SK-MEL-5 (cell line): ENCODE measurements at regions not wholly inside any gene's neighbourhood (a gene's known extent, or its start where the extent isn't known, plus 50 kb on each side); places are given as distances from the start of the nearest gene placed in this dataset.
"Not testable (repeated sequence)": the region's sequence is repeated elsewhere in the genome, so short reads cannot be mapped to it uniquely, and the experiment has no call there.

Experiments used
- DNase-seq: peaks from one replicate; pipeline ENCODE4 v3.0.0-alpha.2; 2016; ENCODE audit warnings: low read depth, low spot score
- in situ Hi-C: cut with HindIII; loops from 2 replicates; pipeline ENCODE4 v1.10.0; 2016; ENCODE audit warnings: low sequenced_read_pairs, high pct_unique_total_duplicates, low pct_unique_long_range_greater_than_20kb

DNA sequence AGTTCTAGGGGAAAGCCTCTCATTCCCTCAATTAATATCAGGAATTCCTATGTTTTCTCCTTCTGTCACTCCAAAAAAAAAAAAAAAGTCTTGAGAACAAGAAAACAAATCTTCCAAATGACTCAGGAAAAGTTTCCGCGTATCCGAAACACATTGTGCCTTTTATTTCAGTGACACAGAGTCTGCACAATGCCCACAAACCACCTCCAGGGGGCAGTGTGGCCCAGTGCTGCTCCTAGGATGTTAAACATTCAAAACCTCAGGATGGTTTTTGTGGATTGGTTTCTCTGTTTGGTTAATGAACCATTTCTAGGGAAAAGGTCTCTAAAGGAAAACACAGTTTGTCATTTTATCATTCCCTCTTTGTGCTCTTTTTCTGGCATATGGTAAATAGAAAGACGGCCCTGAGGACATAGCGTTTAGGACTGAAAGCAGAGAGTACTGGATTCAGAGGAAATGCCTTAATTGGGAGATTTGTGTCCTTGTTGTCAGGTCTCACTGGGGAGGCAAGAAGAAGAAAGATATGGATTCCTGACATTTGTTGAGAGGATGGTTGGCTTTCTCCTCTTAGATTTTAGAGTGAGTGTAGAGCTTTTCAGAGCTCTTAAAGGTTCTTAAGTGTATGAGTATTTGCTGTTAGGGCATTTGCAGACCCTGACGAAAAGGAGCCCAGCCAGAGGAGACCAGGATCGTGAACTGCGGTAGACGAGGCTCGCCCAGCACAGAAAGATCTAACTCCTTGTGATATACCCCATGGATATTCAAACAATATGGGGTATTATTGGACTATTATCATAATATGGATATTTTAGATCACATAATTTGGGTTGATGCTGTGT is 65.7 kb upstream of the MAP9 start:
- in situ Hi-C loops, result no loop called here
- peak; percentile 67 for DNase-seq

DNA sequence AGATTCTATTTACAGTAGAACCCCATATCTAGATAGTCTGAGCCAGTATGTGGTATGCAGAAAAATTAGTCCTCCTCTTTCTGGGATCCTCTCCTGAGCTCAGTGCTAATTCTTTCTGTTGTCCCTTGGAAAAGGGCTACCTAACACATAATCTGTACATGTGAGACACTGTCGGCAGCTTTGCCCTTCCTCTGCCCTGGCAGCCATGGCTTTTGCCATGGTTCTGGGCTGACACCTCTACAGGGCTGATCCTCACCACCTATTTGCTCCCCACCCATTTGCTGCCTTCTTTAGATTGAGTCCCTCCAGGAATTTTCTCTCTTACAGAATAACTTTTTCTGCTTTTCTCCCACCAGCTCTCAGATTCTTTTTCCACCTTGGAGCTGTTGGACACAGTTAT is 64.7 kb upstream of the MAP9 start:
- in situ Hi-C loops, result no loop called here
- no peak for DNase-seq

DNA sequence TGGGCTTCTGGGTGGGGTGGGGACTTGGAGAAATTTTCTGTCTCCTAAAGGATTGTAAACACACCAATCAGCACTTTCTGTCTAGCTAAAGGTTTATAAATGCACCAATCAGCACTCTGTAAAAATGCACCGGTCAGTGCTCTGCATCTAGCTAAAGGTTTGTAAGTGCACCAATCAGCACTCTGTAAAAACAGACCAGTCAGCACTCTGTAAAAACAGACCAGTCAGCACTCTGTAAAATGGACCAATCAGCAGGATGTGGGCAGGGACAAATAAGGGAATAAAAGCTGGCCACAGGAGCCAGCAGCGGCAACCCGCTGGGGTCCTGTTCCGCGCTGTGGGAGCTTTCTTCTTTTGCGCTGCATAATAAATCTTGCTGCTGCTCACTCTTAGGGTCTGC is 63.0 kb upstream of the MAP9 start:
- in situ Hi-C loops, DNase-seq: not testable (repeated sequence)

DNA sequence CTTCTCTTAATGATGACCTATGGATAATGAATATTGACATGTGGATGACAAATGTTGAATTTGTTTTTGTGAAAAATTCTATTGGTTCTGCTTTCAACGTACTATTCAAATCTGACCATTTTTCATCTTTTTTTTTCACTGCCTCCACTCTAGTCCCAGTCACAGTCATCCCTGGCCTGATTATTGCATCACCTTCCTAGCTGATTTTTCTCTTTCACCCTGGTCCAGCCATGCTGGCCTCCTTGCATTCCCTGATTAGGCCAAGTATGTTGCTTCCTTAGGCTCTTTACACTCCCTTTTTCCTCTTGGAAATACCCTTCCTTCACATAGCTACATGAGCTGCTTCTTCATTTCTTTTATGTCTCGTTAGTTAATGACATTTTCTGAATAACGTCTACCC is 58.1 kb upstream of the MAP9 start:
- DNase-seq, result no peak
- in situ Hi-C loops, result no loop called here

DNA sequence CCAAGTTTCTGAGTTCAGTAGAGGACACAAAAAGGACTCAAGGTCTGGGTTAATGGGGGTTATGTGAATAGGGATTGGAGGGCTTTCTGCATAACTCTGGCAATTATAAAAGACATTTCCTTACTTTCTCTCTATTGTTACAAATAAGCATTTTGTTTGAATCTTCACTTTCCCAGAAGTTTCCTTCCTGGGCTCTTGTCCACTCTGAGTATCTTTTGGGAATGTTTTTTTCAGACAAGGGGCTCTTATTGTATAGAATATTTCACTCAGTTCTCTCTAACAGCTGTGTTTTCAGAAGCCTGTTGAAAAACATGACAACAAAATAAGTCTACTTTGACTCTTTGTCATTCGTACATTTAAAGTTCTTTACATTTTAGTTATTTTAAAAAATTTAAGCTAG is 57.6 kb upstream of the MAP9 start:
- DNase-seq, result no peak
- in situ Hi-C loops, result no loop called here

DNA sequence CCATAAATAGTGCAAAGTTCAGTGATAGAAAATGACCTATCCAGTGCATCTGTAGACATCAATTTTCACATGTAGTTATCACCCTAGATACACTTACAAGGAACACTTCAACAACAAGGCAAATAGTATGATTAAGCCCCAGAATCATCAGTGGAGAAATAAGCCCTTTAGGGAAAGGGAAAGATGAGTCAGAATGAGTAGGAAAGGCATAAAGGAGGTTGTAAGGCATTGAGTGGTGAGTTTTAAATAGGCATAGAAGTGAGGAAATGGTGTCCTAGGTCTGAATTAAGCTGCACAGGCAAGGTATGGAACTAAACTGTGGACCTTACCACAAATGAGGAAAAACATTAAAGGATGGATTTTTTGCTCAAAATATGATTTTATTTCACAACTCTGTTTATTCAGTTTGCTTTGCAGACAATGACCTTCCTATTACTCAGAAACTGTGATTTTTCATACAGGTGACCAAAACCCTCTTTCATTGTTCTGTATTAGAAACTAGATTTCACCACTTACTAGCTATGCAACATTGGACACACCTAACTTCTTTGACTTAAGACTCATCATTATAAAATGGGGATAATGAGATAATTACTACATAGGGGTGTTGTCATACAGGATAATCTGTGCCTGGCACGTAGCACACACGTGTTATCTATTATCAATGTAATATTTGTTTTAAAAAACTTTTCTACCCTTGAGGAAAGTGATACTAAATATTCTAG is 57.0 kb upstream of the MAP9 start:
- in situ Hi-C loops, result no loop called here
- no peak for DNase-seq

DNA sequence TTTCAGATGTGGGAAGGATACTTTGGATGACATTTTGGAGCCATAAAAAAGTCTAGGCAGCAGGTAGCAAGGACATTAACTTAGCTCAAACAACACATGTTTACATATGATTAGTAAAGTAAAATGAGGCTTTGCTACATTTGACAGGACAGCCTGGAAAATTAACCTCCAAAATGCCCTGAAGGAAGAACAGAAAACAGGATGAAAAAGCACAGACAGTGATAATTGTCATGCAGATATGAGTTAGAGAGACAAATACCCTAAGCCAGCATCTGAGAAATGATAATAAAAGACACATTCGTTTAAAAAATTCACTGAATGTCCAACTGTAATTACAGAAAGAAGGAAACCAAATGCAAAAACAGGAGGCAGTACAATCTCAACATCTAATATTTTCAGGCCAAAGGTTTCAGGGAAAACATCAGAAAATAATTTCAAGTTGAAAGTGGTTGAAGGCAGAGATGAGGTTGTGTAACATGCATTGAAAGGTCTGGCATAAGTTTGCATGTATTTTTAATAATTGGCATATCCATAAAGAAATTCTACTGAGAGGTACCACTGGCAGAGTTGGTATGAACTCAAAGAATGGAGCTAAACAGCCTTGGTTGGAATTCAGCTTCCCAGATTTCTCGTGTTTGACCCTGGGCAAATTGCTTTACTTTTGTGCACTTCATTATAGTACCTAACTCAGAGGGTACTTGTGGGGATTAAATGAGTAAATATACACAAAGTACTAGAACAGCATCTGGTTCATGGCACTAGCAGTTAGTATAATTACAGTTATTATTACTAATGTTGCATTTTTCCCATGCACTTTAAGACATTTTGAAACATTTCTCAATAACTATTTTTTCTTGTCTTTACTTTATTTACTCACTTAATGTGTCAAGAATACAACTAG is 54.4 kb upstream of the MAP9 start:
- no peak for DNase-seq
- in situ Hi-C loops, result no loop called here

DNA sequence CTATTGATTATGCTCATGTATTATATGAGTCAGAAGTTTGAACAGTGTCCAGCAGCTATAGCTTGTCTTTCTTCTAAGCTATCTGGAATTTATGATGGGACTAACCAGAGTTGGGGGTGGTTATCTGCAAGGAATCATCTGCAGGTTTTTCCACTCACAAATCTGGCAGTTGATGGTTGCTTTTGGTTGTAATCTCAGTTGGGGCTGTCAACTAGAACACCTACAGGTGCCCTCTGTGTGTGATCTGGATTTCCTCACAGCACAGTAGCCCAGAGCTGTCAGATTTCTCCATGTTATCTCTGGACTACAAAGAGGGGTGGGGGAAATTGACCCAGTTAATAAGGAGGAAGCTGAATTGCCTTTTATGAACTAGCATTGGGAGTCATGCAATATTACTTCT is 51.4 kb upstream of the MAP9 start:
- in situ Hi-C loops, result no loop called here
- no peak for DNase-seq

DNA sequence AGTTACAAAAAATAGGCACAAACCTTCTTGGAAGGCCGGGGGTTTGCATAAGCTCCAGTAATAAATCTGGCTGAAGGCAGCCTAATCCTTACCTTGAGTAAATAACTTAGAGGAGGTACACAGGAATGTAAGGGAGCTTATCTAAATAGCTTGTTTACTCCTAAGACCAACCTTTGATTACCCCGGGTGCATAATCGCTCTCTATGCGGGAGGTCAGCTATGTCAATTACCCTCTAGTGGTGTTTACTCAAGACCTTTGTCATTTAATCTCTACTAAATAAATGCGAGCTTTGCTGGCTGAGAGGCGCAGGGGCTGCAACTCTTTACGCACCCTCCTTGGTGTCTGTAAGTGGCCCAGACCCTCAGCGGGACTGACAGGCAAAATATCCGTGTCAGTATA is 50.2 kb upstream of the MAP9 start:
- DNase-seq, result no peak
- in situ Hi-C loops, result no loop called here
